Neural cell (in vitro differentiated cells): ENCODE measurements at regions not wholly inside any gene's neighbourhood (a gene's known extent, or its start where the extent isn't known, plus 50 kb on each side); places are given as distances from the start of the nearest gene placed in this dataset.

ENCODE experiments used
- H2AFZ ChIP-seq: fragments of 200-600, 300-800 bp; sonication (generic), shearing (Covaris generic); 2 replicates; pipeline ENCODE4 v1.6.0; 2014; ENCODE audit warnings: low read depth, mild to moderate bottlenecking, antibody characterized with exemption, low read length, moderate library complexity
- H3F3A ChIP-seq: fragments of 200-600 bp; shearing (Covaris generic); 2 replicates; pipeline ENCODE4 v1.6.1; 2016; ENCODE audit warnings: mild to moderate bottlenecking, moderate library complexity, mixed read lengths, antibody characterized with exemption, low read length; ENCODE audit not compliant: insufficient read depth, poor library complexity, severe bottlenecking
- H3K27ac ChIP-seq: fragments of 200-600, 300-800 bp; sonication (generic), shearing (Covaris generic); 2 replicates; pipeline ENCODE4 v1.5.1; 2014; ENCODE audit warnings: mild to moderate bottlenecking, low read length, moderate library complexity
- H3K27me3 ChIP-seq: fragments of 300-800, 200-600 bp; sonication (generic), shearing (Covaris generic); 2 replicates; pipeline ENCODE4 v1.6.0; 2014; ENCODE audit warnings: mild to moderate bottlenecking, low read depth, low read length, moderate library complexity; ENCODE audit not compliant: insufficient read depth
- H3K36me3 ChIP-seq: fragments of 300-800, 200-600 bp; sonication (generic), shearing (Covaris generic); 2 replicates; pipeline ENCODE4 v1.5.1; 2014; ENCODE audit warnings: mild to moderate bottlenecking, antibody characterized with exemption, low read length, moderate library complexity; ENCODE audit not compliant: insufficient read depth
- H3K4me2 ChIP-seq: fragments of 300-800, 200-600 bp; sonication (generic), shearing (Covaris generic); 2 replicates; pipeline ENCODE4 v1.6.0; 2014; ENCODE audit warnings: mild to moderate bottlenecking, low read length
- H3K4me3 ChIP-seq: fragments of 300-800, 200-600 bp; sonication (generic), shearing (Covaris generic); 2 replicates; pipeline ENCODE4 v1.5.1; 2014; ENCODE audit warnings: mild to moderate bottlenecking, low read length, moderate library complexity
- H3K79me2 ChIP-seq: fragments of 200-600 bp; shearing (Covaris generic); replicated peaks from 2 replicates; pipeline ENCODE4 v1.6.0; 2014; ENCODE audit warnings: mild to moderate bottlenecking, low read length, moderate library complexity; ENCODE audit not compliant: insufficient read depth
- H3K9ac ChIP-seq: fragments of 300-800, 200-600 bp; sonication (generic), shearing (Covaris generic); 2 replicates; pipeline ENCODE4 v1.6.1; 2016; ENCODE audit warnings: mild to moderate bottlenecking, low read length, mixed read lengths
- H3K9me2 ChIP-seq: fragments of 200-600 bp; shearing (Covaris generic); 2 replicates; pipeline ENCODE4 v1.6.1; 2016; ENCODE audit warnings: mild to moderate bottlenecking, low read length, mixed read lengths; ENCODE audit not compliant: insufficient read depth
- H3K9me3 ChIP-seq: fragments of 200-600, 300-800 bp; sonication (generic), shearing (Covaris generic); 2 replicates; pipeline ENCODE4 v1.6.1; 2016; ENCODE audit warnings: mild to moderate bottlenecking, mixed run types, low read length, moderate library complexity, mixed read lengths
- H4K20me1 ChIP-seq: fragments of 200-600 bp; shearing (Covaris generic); 2 replicates; pipeline ENCODE4 v1.6.1; 2016; ENCODE audit warnings: mild to moderate bottlenecking, mixed run types; ENCODE audit not compliant: insufficient read depth
- EP300 ChIP-seq: fragments of 450-650 bp; conservative IDR thresholded peaks from 2 replicates; pipeline ENCODE4 v1.6.1; 2014; ENCODE audit warnings: antibody characterized with exemption, mild to moderate bottlenecking, moderate library complexity; ENCODE audit not compliant: poor library complexity, severe bottlenecking
- EZH2 ChIP-seq: fragments of 200-600, 300-800 bp; shearing (Covaris generic), sonication (generic); IDR thresholded peaks from 2 replicates; pipeline ENCODE4 v1.6.1; 2014; ENCODE audit warnings: antibody characterized with exemption, low read length, borderline replicate concordance, mild to moderate bottlenecking; ENCODE audit not compliant: insufficient read depth, poor library complexity, severe bottlenecking
- MXI1 ChIP-seq: fragments of 450-650 bp; conservative IDR thresholded peaks from 2 replicates; pipeline ENCODE4 v1.6.1; 2014; ENCODE audit warnings: antibody characterized with exemption, mild to moderate bottlenecking; ENCODE audit not compliant: poor library complexity, severe bottlenecking
- POLR2AphosphoS5 ChIP-seq: IDR thresholded peaks from 2 replicates; pipeline ENCODE4 v1.6.1; 2012
- RAD21 ChIP-seq: fragments of 450-650 bp; conservative IDR thresholded peaks from 2 replicates; pipeline ENCODE4 v1.6.1; 2014; ENCODE audit warnings: antibody characterized with exemption, mild to moderate bottlenecking, moderate library complexity
- REST ChIP-seq: IDR thresholded peaks from 2 replicates; pipeline ENCODE4 v1.6.1; 2012; ENCODE audit warnings: borderline replicate concordance
- SMC3 ChIP-seq: fragments of 450-650 bp; conservative IDR thresholded peaks from 2 replicates; pipeline ENCODE4 v1.6.1; 2014; ENCODE audit warnings: antibody characterized with exemption, mild to moderate bottlenecking, moderate library complexity; ENCODE audit not compliant: poor library complexity
- TAF1 ChIP-seq: IDR thresholded peaks from 2 replicates; pipeline ENCODE4 v1.6.1; 2012; ENCODE audit warnings: low read depth
- TF ChIP-seq, protein P1 (sequence below): fragments of 450-650 bp; IDR thresholded peaks from 2 replicates; pipeline ENCODE4 v1.5.1; 2014; ENCODE audit warnings: antibody characterized with exemption, mild to moderate bottlenecking, moderate library complexity; ENCODE audit not compliant: poor library complexity, severe bottlenecking

- Histone ChIP-seq H2AFZ (no peak overlapping the region), H3K36me3 (no peaks in the 10 kb centered on the region), H3K9ac (no peak overlapping the region), H3K4me2 (no peak overlapping the region), H3K9me3 (peaks cover 4% of the 10 kb centered on the region), H3F3A (no peaks in the 10 kb centered on the region), H3K4me3 (no peak overlapping the region), H3K27ac (no peak overlapping the region), H3K27me3 (no peaks in the 10 kb centered on the region), H3K9me2 (no peaks in the 10 kb centered on the region), H4K20me1 (no peaks in the 10 kb centered on the region), H3K79me2 (no peaks in the 10 kb centered on the region)
- TF ChIP-seq, protein P1, sequence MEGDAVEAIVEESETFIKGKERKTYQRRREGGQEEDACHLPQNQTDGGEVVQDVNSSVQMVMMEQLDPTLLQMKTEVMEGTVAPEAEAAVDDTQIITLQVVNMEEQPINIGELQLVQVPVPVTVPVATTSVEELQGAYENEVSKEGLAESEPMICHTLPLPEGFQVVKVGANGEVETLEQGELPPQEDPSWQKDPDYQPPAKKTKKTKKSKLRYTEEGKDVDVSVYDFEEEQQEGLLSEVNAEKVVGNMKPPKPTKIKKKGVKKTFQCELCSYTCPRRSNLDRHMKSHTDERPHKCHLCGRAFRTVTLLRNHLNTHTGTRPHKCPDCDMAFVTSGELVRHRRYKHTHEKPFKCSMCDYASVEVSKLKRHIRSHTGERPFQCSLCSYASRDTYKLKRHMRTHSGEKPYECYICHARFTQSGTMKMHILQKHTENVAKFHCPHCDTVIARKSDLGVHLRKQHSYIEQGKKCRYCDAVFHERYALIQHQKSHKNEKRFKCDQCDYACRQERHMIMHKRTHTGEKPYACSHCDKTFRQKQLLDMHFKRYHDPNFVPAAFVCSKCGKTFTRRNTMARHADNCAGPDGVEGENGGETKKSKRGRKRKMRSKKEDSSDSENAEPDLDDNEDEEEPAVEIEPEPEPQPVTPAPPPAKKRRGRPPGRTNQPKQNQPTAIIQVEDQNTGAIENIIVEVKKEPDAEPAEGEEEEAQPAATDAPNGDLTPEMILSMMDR = no peak
- TF ChIP-seq EP300 (no peak), POLR2AphosphoS5 (no peak), SMC3 (no peak), TAF1 (no peak), EZH2 (no peak), REST (no peak), MXI1 (no peak), RAD21 (no peak)
Measured at GRCh38 chr22:49602481-49602880, 225.2 kb downstream of the BRD1 start.

GRCh38 chr22:49601614-49602321, 225.9 kb downstream of the BRD1 start:
- no peak overlapping the region for H3K9ac ChIP-seq
- H4K20me1 ChIP-seq = no peaks in the 10 kb centered on the region
- H3K4me2 ChIP-seq = no peak overlapping the region
- no peak overlapping the region for H2AFZ ChIP-seq
- TF ChIP-seq POLR2AphosphoS5 (no peak), MXI1 (no peak), EP300 (no peak), EZH2 (no peak), RAD21 (no peak), REST (no peak), SMC3 (no peak), TAF1 (no peak)
- TF ChIP-seq, protein P1 = no peak
- H3K9me3 ChIP-seq = peaks cover 4% of the 10 kb centered on the region
- no peak overlapping the region for H3K27ac ChIP-seq
- no peaks in the 10 kb centered on the region for H3K27me3 ChIP-seq
- no peaks in the 10 kb centered on the region for H3K79me2 ChIP-seq
- H3F3A ChIP-seq = no peaks in the 10 kb centered on the region
- H3K9me2 ChIP-seq = no peaks in the 10 kb centered on the region
- no peak overlapping the region for H3K4me3 ChIP-seq
- H3K36me3 ChIP-seq = no peaks in the 10 kb centered on the region
